Stimulated activated CD4-positive, alpha-beta T cell treated with anti-CD3 and anti-CD28 coated beads, TNF-alpha, amount 100 ng/mL, for 1 hour (primary cell): ENCODE measurements at regions not wholly inside any gene's neighbourhood (a gene's known extent, or its start where the extent isn't known, plus 50 kb on each side); places are given as distances from the start of the nearest gene placed in this dataset.

Experiments
- DNase-seq, 3 donors: peaks; one replicate each; pipeline ENCODE4 v3.0.0-alpha.2; 2020; ENCODE audit warnings: low read depth in 3 of 3, low spot score in 1 of 3

- DNase-seq, result no peak
Measured at GRCh38 chr18:42137693-42138375, 182.8 kb downstream of the PIK3C3 start.

DNA sequence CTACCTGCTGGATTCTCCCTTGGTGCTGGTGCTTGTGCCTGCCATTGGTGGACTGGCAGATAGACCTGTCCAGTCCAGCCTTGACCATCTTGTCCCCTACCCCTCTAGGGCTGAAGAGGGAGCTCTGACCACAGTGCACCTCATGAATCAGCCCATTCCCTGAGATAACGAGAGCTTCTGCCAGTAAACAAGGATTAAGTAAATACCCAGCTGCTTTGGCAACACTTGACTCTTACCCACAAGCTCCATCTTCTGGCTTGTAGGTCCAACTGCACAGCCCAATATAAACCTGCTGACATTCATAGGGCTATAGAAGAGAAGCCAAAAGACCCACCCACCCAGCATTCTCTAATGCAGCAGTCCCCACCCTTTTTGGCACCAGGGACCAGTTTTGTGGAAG, 186.4 kb downstream of the PIK3C3 start:
- DNase-seq, result no peak

DNA sequence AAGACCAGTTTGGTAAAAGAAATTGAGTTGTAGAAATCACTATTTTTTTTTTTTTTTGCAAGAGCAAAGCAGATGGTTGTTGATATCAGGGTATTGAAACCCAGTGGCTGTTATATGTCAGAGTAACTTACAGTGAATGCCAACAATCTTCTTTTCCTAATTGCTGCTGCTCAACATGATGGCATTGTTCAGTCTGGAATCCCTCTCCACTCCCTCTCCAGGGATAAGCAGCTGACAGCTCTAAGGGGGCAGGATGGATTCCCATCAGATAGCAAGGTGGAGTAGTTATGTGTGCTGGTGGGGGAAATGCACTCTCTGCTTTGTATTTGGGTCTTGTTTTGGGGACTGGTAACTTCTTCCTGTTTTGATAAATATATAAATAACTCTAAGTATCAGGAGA, 200.0 kb downstream of the PIK3C3 start:
- DNase-seq, result no peak

DNA sequence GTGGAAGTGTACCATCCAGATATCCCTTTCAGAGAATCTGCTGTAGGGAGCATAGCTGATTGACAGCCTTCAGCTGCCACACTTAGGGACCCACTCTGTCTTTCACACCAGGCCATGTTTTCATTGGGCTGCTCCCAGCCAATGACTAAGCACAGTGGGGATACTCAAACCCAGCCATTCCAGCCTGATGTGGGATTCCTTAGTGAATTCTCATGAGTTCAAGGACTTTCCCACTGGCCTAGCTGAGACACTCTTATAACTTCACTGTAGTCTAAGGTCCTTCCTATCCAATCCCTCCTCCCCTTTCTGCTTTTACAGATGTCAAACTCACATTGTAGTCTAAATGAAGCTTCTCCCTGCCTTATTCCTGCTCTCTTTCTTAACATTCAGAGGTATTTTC, 201.2 kb downstream of the PIK3C3 start:
- no peak for DNase-seq

- no peak for DNase-seq
Measured at GRCh38 chr18:42157420-42157819, 202.4 kb downstream of the PIK3C3 start.

- no peak for DNase-seq
Measured at GRCh38 chr18:42157878-42158277, 202.8 kb downstream of the PIK3C3 start.

- DNase-seq, result no peak
Measured at GRCh38 chr18:42159146-42159545, 204.1 kb downstream of the PIK3C3 start.

DNA sequence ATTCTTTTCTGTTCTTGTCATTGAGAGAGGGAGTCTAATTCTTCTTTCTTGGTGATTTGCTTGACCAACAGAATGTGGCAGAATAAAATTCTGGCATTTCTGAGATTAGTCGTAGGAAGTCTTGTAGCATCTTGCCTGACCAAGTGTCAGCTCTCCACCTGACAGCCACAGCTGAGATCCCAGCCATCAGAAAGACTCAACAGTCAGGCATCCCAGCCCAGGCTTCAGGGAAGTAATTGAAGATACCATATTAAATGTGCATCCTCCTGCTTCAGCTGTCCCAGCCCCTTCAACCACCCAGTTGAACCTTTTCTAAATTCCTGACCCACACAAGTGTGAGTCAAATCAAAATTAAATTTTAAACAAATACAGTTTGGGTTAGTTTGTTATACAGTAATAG, 208.3 kb downstream of the PIK3C3 start:
- DNase-seq, result no peak

GRCh38 chr18:42164556-42164955, 209.5 kb downstream of the PIK3C3 start:
- DNase-seq, result no peak

GRCh38 chr18:42165922-42166513, 211.0 kb downstream of the PIK3C3 start:
- DNase-seq, result no peak

DNA sequence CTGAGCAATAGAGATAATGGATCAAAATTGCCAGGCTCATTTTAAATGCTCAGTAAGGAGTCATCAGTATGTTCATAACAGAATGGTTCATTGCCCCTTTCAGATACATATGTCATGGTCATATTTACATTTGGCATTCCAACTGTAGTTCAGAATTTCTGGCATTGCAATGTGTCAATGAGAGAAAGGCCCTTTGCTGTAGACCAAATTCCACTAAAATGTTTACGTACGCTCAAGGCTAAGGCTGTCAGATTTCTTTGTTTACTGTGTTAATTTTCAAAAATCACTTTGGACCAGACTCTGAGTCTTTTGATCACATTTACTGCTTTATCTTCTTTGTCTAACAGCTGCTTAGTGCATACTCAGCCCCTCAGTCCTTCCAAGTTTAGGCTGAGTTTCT, 213.5 kb downstream of the PIK3C3 start:
- no peak for DNase-seq

DNA sequence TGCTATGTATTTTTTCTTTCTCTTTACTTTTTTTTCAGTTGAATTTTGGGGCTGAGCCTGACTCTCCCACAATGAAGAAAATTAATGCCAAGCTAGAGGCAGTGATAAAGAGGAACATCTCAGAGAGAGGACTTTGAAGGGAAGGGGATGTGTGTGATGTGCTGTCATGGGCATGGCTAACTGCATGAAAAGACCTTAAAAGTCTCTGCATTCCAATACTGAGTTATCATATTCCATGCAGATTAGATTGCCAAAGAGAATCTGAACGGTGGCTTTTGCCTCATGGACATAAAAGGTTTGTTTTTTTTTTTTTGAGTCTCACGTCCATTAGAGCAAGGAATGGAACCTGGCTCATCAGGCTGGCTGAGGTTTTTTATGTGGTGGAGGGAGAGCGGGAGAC, 213.9 kb downstream of the PIK3C3 start:
- DNase-seq, result no peak

GRCh38 chr18:42174909-42175308, 219.9 kb downstream of the PIK3C3 start:
- no peak for DNase-seq

GRCh38 chr18:42176599-42176998, 221.6 kb downstream of the PIK3C3 start:
- DNase-seq, result no peak

- DNase-seq, result no peak
Measured at GRCh38 chr18:42177390-42177789, 222.4 kb downstream of the PIK3C3 start.

- DNase-seq, result no peak
Measured at GRCh38 chr18:42178376-42179080, 223.5 kb downstream of the PIK3C3 start.

DNA sequence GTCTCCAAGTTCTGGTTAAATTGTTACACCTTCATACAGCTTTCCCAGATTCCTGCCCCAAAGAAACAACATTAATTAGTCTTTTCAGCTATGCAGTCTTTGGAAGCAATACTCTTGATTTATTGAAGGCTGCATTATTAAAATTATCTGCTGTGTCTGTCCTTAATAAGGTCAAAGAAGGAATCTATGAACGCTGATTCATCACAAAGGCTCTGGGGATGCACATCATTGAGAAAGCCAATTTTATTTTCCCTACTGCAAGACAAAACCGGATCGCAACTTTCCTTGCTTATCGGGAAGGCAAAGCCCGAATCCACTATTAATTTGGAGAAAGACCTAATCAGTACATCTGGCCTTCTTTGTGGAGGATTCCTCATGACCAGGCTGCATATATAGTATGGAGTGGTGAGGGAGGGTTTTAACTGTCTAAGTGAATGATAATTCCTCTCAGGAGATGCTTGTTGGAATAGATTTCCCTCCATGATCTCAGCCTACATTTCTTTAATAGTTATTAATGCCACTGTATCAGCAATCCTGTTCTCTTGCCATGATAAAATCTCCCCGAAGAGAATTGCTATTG, 224.6 kb downstream of the PIK3C3 start:
- DNase-seq, result no peak

GRCh38 chr18:42181474-42181873, 226.4 kb downstream of the PIK3C3 start:
- no peak for DNase-seq

DNA sequence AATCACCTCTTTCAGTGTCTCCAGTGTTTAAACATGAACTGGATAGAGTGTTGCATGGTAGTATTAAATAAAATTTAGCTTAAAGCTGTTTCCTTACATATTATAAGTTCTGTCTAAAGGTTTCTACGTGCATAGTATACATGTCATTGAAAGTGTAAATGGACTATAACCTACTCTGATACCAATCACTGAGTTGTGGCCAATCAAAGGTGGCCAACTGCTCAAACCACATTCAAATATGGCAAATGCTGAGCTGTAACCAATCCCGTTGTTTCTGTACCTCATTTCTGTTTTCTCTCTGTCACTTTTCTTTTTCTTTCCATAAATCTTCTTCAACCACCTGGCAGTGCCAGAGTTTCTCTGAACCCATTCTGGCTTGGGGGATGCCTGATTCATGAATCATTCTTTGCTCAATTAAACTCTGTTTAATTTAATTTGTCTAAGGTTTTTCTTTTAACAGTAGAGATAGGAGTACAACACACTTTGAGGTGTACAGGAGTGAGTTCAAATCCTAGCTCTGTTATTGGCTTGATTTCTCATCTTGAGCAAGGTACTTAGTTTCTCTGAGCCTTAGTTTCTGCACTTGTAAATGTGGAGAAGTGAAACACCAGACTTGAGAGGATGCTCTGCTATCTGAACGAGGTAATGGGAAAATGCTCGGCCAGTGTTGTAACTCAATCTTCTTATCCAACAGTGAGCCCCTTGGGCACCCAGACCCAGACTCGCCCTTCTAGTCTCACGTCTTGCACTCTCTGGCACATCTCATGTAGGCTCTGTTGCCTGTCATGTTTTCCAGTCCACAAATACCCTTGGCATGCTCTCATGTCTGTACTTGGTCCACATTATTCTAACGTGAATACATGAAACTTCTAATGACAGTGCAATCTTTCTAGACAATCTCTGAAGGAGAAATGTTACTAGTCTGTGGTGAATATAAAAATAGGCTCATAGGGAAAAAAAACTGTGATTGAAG, 228.0 kb downstream of the PIK3C3 start:
- no peak for DNase-seq

- no peak for DNase-seq
Measured at GRCh38 chr18:42183746-42184145, 228.7 kb downstream of the PIK3C3 start.
